NB4 (cell line): ENCODE measurements at regions not wholly inside any gene's neighbourhood (a gene's known extent, or its start where the extent isn't known, plus 50 kb on each side); places are given as distances from the start of the nearest gene placed in this dataset.

Source experiments
- CTCF ChIP-seq: IDR thresholded peaks from one replicate; pipeline ENCODE4 v1.5.1; 2012; ENCODE audit warnings: low read depth, low read length
- POLR2A ChIP-seq: IDR thresholded peaks from 2 replicates; pipeline ENCODE4 v1.6.1; 2011; ENCODE audit warnings: mild to moderate bottlenecking; ENCODE audit not compliant: insufficient read length; ENCODE audit errors: extremely low read depth

- TF ChIP-seq CTCF (no peak), POLR2A (no peak)
These were observed 150.9 kb upstream of the C1orf174 start for GRCh38 chr1:4050998-4051397.
